ENCODE measurements at regions not wholly inside any gene's neighbourhood (a gene's known extent, or its start where the extent isn't known, plus 50 kb on each side); places are given as distances from the start of the nearest gene placed in this dataset.

DNA sequence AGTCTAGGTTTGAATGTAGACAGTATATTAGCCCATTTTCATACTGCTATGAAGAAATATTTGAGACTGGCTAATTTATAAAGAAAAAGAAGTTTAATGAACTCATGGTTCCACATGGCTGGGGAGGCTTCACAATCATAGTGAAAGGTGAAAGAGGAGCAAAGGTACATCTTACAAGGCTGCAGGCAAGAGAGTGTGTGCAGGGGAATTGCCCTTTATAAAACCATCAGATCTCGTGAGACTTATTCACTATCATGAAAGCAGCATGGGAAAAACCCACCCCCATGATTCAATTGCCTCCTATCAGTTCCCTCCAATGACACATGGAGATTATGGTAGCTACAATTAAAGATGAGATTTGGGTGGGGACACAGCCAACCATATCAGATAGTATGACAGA lies 440.1 kb upstream of the ARHGEF26 start:
- Histone ChIP-seq H3K4me2 (no peak overlapping the region), H3K4me1 (no peaks in the 10 kb centered on the region), H3K27ac (no peak overlapping the region), H3K4me3 (no peak overlapping the region), H3K9me3 (no peaks in the 10 kb centered on the region)
- TF ChIP-seq JUN (IDR thresholded peaks at IDR 0.05) (no peak), TP53 (CRISPR knock-in tag; IDR thresholded peaks at IDR 0.05) (no peak), HOXA7 (CRISPR knock-in tag; IDR thresholded peaks at IDR 0.05) (no peak), ESRRA (IDR thresholded peaks at IDR 0.05; ENCODE audit: borderline replicate concordance, low read length) (no peak)
- no peak for ATAC-seq
- no peak for FAIRE-seq
- ChIA-PET CTCF (interaction anchor here (1.2 kb wide), 1 partner anchor 17 kb away, joined by 4 read pairs; no protein-coding TSS in a partner anchor), POLR2A (no interaction called here)
- DNase-seq (ENCODE audit: low read depth in 1 of 2, low spot score in 1 of 2): no peak
- 0% methylated on average over 1 of the region's 1 CpG for WGBS (ENCODE audit: missing lambda C conversion rate)

DNA sequence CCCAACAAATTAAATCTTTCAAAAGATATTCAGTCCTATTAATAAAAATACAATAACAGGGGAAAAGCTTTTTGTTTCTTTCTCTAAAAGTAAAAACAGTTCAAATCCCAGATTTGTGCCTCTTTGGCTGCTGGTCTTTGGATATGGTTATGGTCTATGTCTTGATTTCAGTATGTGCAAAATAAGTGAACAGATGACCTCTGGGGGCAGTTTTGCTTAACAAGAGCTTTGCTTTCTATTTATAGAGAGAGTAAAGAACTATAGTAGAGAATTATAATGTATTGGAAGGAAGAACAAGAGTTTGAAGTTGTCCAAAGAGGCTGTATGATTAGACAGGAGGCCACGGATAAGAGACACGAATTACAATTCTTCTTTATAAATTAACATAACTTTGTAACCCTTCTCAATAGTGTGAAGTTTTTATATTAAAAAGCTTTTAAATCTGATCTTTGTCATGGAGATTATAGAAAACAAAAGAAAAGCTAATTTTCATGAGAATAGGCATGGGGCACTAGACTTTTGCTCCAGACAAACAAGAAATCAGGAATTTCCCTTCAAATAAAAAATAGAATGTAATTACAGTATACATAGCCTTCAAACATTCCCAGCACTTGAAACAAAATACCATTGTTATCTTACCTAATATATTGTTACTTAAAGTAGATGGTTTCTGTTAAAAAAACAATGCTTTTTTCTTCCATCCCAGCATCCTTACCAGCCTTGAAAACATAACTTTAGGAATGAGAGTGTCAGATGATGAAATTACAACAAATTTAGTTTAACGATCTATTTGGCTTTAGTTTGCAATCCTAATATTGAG lies 432.7 kb upstream of the ARHGEF26 start:
- TF ChIP-seq CBX2 (IDR thresholded peaks at IDR 0.05; ENCODE audit: borderline replicate concordance, low read depth) (no peak), SMC3 (IDR thresholded peaks at IDR 0.05) (no peak), NR3C1 (IDR thresholded peaks at IDR 0.05) (no peak), NPAS2 (CRISPR knock-in tag; IDR thresholded peaks at IDR 0.05; ENCODE audit: borderline replicate concordance) (no peak), SREBF2 (IDR thresholded peaks at IDR 0.05) (no peak), MAFK (IDR thresholded peaks at IDR 0.05; ENCODE audit: partially characterized antibody) (no peak), EHMT2 (IDR thresholded peaks at IDR 0.05; ENCODE audit: low read depth) (no peak), RAD21 (conservative IDR thresholded peaks at IDR 0.05 in 1 of 2, IDR thresholded peaks at IDR 0.05 in 1 of 2) (no peak), POLR2AphosphoS2 (conservative IDR thresholded peaks at IDR 0.05; ENCODE audit: low read length) (no peak), MAZ (IDR thresholded peaks at IDR 0.05; ENCODE audit: borderline replicate concordance, low read depth, low read length) (no peak), HOXB5 (CRISPR knock-in tag; IDR thresholded peaks at IDR 0.05) (no peak), CHD2 (IDR thresholded peaks at IDR 0.05; ENCODE audit: low read length, partially characterized antibody) (no peak)
- TF ChIP-seq, protein P1, sequence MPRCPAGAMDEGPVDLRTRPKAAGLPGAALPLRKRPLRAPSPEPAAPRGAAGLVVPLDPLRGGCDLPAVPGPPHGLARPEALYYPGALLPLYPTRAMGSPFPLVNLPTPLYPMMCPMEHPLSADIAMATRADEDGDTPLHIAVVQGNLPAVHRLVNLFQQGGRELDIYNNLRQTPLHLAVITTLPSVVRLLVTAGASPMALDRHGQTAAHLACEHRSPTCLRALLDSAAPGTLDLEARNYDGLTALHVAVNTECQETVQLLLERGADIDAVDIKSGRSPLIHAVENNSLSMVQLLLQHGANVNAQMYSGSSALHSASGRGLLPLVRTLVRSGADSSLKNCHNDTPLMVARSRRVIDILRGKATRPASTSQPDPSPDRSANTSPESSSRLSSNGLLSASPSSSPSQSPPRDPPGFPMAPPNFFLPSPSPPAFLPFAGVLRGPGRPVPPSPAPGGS (IDR thresholded peaks at IDR 0.05): no peak
- TF ChIP-seq, protein P2, sequence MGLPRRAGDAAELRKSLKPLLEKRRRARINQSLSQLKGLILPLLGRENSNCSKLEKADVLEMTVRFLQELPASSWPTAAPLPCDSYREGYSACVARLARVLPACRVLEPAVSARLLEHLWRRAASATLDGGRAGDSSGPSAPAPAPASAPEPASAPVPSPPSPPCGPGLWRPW (IDR thresholded peaks at IDR 0.05): no peak
- Histone ChIP-seq H3K27ac (no peak overlapping the region), H3K9me3 (no peaks in the 10 kb centered on the region), H3K4me3 (no peak overlapping the region), H3K4me2 (no peak overlapping the region), H3K4me1 (no peaks in the 10 kb centered on the region)
- no peak for DNase-seq (ENCODE audit: low read depth in 1 of 2, low spot score in 1 of 2)
- FAIRE-seq: no peak
- ChIA-PET POLR2A (no interaction called here), CTCF (interaction anchor here (1.1 kb wide), 1 partner anchor 13 kb away, joined by 3 read pairs; no protein-coding TSS in a partner anchor)
- no peak for ATAC-seq
- 55% methylated on average over 3 of the region's 3 CpGs for WGBS (ENCODE audit: missing lambda C conversion rate)

DNA sequence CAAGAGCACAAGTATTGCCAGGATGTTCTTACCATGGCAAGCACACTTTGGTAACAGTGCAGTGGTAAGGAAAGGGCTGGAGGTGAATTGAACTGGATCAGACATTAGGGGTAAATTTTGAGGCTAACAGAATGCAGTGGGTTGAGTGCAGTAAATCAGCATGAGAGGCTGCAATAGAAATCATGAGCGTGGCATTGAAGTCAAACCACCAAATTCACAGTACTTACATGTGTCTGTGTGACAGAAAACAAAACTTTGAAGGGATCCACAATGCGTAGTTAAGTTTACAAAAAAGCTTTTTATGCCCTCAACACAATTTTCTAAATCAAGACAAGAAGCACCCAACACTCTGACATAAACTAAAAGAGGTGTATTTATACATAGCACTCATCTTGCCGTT lies 428.0 kb upstream of the ARHGEF26 start:
- no peak overlapping the region for H3K4me2 ChIP-seq
- H3K4me1 ChIP-seq: no peaks in the 10 kb centered on the region
- WGBS (ENCODE audit: missing lambda C conversion rate): 32% methylated on average over 3 of the region's 3 CpGs
- DNase-seq (ENCODE audit: low read depth in 1 of 2, low spot score in 1 of 2) (no peak), ATAC-seq (no peak), FAIRE-seq (no peak)
- no peak overlapping the region for H3K4me3 ChIP-seq
- H3K27ac ChIP-seq: no peak overlapping the region
- ChIA-PET CTCF (interaction anchor here (0.6 kb wide), 1 partner anchor 170 kb away, joined by 4 read pairs; no protein-coding TSS in a partner anchor), POLR2A (no interaction called here)
- TF ChIP-seq RFX5 (IDR thresholded peaks at IDR 0.05): no peak
- TF ChIP-seq, protein P3, sequence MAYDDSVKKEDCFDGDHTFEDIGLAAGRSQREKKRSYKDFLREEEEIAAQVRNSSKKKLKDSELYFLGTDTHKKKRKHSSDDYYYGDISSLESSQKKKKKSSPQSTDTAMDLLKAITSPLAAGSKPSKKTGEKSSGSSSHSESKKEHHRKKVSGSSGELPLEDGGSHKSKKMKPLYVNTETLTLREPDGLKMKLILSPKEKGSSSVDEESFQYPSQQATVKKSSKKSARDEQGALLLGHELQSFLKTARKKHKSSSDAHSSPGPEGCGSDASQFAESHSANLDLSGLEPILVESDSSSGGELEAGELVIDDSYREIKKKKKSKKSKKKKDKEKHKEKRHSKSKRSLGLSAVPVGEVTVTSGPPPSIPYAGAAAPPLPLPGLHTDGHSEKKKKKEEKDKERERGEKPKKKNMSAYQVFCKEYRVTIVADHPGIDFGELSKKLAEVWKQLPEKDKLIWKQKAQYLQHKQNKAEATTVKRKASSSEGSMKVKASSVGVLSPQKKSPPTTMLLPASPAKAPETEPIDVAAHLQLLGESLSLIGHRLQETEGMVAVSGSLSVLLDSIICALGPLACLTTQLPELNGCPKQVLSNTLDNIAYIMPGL (CRISPR knock-in tag; IDR thresholded peaks at IDR 0.05; ENCODE audit: borderline replicate concordance): no peak
- TF ChIP-seq JUNB (IDR thresholded peaks at IDR 0.05): no peak
- no peak for TF ChIP-seq KDM5A (IDR thresholded peaks at IDR 0.05)
- TF ChIP-seq HOXA7 (CRISPR knock-in tag; IDR thresholded peaks at IDR 0.05): no peak
- TF ChIP-seq FOSL2 (IDR thresholded peaks at IDR 0.05): no peak
- TF ChIP-seq FOSL2 (CRISPR knock-in tag; IDR thresholded peaks at IDR 0.05): no peak
- no peaks in the 10 kb centered on the region for H3K9me3 ChIP-seq

Measured in A549 (cell line).